SJCRH30 (cell line): ENCODE measurements at regions not wholly inside any gene's neighbourhood (a gene's known extent, or its start where the extent isn't known, plus 50 kb on each side); places are given as distances from the start of the nearest gene placed in this dataset.

ENCODE experiments used
- DNase-seq, 2 experiments: peaks; one replicate each; pipeline ENCODE4 v3.0.0-alpha.2; 2015 to 2020
- H3K27ac ChIP-seq: fragments of 250-450 bp; sonication (Bioruptor Pico); 2 replicates; pipeline ENCODE4 v1.5.1; 2020; ENCODE audit warnings: mild to moderate bottlenecking, moderate library complexity
- H3K27me3 ChIP-seq: fragments of 250-450 bp; sonication (Bioruptor Pico); 2 replicates; pipeline ENCODE4 v1.5.1; 2020; ENCODE audit warnings: mild to moderate bottlenecking, moderate library complexity
- H3K36me3 ChIP-seq: fragments of 250-450 bp; sonication (Bioruptor Pico); 2 replicates; pipeline ENCODE4 v1.5.1; 2020; ENCODE audit warnings: mild to moderate bottlenecking, moderate library complexity
- H3K4me1 ChIP-seq: fragments of 250-450 bp; sonication (Bioruptor Pico); 2 replicates; pipeline ENCODE4 v1.5.1; 2020; ENCODE audit warnings: mild to moderate bottlenecking, moderate library complexity
- H3K4me3 ChIP-seq: fragments of 250-450 bp; sonication (Bioruptor Pico); 2 replicates; pipeline ENCODE4 v1.5.1; 2020; ENCODE audit warnings: mild to moderate bottlenecking, moderate library complexity
- H3K9me3 ChIP-seq: fragments of 250-450 bp; sonication (Bioruptor Pico); replicated peaks from 2 replicates; pipeline ENCODE4 v1.5.1; 2020; ENCODE audit warnings: mild to moderate bottlenecking, moderate library complexity

DNA sequence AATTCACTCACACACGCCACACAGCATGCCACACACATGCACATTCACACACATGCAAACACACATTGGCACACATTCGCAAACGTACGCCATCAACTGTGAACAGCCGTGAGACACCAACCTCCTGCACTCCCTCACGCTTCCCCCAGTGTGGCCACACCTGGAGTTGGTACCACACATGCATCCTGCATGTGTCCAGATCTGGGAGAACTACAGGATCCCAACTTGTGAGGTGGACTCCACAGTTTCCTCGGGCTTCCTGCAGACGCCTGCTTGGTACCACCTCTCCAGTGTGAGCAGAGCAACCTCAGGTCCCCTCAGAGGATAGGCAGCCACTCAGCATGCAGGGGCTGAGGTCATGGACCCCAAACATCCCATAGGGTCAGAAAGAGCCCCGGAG, 239.0 kb downstream of the EIPR1 start:
- no peak for DNase-seq
- no peaks in the 10 kb centered on the region for H3K9me3 ChIP-seq
- H3K36me3 ChIP-seq = no peaks in the 10 kb centered on the region
- no peak overlapping the region for H3K27ac ChIP-seq
- no peaks in the 10 kb centered on the region for H3K4me1 ChIP-seq
- no peak overlapping the region for H3K4me3 ChIP-seq
- no peaks in the 10 kb centered on the region for H3K27me3 ChIP-seq

DNA sequence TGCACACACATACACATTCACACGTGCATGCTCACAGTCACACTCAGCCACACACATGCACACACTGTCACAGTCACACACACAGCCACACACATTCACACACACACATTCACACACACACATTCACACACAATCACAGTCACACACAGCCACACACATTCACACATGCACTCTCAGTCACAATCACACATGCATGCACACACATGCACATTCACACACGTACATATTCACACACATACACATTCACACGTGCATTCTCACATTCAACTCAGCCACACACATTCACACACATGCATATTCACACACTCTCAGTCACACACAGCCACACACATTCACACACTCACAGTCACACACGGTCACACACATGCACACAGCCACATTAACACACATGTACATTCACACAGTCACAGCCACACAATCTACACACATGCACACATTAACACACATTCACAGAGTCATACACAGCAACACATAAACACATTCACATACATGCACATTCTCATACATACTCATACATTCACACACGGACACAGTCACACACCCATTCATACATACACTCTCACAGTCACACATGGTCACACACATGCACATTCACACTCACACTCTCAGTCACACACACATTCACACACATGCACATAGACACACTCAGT, 239.8 kb downstream of the EIPR1 start:
- no peak for DNase-seq

DNA sequence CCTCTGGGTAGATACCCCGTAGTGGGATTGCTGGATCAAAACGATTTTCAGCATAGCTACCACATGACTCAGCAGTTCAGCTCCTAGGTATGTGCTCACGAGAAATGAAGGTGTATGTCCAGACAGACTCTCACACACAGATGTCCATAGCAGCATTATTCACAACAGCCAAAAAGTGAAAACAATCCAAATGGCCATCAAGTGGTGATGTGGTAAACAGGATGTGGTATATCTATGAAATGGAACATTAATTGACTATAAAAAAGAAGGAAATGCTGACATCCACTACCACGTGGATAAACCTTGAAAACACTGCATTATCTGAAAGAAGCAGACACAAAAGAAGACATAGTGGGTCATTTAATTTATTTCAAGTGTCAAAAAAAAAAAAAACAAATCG, 241.9 kb downstream of the EIPR1 start:
- Histone ChIP-seq H3K27ac (no peak overlapping the region), H3K27me3 (no peaks in the 10 kb centered on the region), H3K9me3 (no peaks in the 10 kb centered on the region), H3K36me3 (no peaks in the 10 kb centered on the region), H3K4me1 (peaks cover 18% of the 10 kb centered on the region), H3K4me3 (no peak overlapping the region)
- DNase-seq = no peak

More for the DNA sequence above, 239.8 kb downstream of the EIPR1 start:
- Histone ChIP-seq H3K4me1 (no peaks in the 10 kb centered on the region), H3K27me3 (no peaks in the 10 kb centered on the region), H3K36me3 (no peaks in the 10 kb centered on the region), H3K27ac (no peak overlapping the region), H3K4me3 (no peak overlapping the region), H3K9me3 (no peaks in the 10 kb centered on the region)

DNA sequence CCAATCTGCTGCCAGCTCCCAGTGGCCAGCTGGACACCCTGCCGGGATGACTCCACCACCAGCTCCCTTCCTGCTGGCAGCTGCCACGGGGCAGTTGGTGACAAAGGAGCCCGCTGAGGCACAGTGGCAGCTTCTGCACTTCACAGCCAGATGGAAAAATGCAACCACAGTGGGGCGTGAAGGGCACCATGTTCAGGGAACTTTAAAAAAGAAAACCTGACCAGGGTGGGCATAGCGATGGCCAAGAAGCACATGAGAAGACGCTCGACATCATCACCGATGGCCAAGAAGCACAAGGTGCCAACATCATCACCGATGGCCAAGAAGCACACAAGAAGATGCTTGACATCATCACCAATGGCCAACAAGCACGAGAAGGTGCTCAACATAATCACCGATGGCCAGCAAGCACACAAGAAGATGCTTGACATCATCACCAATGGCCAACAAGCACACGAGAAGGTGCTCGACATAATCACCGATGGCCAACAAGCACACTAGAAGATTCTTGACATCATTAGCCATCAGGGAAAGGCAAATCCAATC, 243.5 kb downstream of the EIPR1 start:
- H3K27ac ChIP-seq = no peak overlapping the region
- DNase-seq = no peak
- H3K4me1 ChIP-seq = peaks cover 31% of the 10 kb centered on the region
- no peaks in the 10 kb centered on the region for H3K27me3 ChIP-seq
- H3K36me3 ChIP-seq = no peaks in the 10 kb centered on the region
- no peak overlapping the region for H3K4me3 ChIP-seq
- H3K9me3 ChIP-seq = no peaks in the 10 kb centered on the region

DNA sequence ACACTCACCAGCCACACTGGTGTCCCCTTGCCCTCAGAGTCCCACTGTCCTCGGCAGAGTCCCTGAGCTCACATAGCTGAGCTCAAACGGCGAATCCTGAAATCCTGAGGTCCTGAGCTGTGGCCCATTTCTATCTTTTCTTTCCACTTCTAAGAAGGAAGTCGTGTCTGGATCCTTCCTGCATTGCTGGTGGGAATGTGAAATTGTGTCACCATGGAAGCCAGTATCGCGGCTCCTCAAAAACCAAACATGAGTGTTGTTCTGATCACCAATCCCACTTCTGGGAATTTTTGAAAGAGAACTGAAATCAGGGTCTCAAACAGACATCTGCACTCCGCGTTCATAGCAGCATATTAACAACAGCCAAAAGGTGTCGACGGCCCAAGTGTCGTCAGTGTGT, 244.7 kb downstream of the EIPR1 start:
- Histone ChIP-seq H3K4me1 (peaks cover 43% of the 10 kb centered on the region), H3K9me3 (no peaks in the 10 kb centered on the region), H3K27me3 (no peaks in the 10 kb centered on the region), H3K27ac (no peak overlapping the region), H3K4me3 (no peak overlapping the region), H3K36me3 (no peaks in the 10 kb centered on the region)
- no peak for DNase-seq

DNA sequence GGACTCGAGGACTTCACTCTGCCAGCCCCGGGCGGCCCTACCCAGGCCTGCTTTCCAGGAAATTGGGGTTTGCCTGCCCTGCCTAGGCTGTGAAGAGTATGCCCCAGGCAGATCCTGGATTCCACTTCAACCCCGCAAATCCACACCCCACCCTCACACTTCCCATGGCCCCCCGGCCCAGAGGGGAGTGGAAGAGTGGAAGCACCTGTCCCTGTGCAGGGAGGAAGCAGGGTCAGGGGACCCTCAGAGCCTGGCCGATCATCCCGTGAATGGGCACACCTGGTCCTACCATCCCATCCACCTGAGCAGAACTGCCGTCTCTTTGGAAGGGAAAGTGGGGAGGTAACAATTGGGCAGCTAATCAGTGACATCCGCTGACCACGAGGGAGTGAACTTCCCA, 245.2 kb downstream of the EIPR1 start:
- H3K9me3 ChIP-seq = no peaks in the 10 kb centered on the region
- H3K4me1 ChIP-seq = peaks cover 45% of the 10 kb centered on the region
- no peaks in the 10 kb centered on the region for H3K36me3 ChIP-seq
- no peak overlapping the region for H3K4me3 ChIP-seq
- no peaks in the 10 kb centered on the region for H3K27me3 ChIP-seq
- no peak for DNase-seq
- no peak overlapping the region for H3K27ac ChIP-seq

DNA sequence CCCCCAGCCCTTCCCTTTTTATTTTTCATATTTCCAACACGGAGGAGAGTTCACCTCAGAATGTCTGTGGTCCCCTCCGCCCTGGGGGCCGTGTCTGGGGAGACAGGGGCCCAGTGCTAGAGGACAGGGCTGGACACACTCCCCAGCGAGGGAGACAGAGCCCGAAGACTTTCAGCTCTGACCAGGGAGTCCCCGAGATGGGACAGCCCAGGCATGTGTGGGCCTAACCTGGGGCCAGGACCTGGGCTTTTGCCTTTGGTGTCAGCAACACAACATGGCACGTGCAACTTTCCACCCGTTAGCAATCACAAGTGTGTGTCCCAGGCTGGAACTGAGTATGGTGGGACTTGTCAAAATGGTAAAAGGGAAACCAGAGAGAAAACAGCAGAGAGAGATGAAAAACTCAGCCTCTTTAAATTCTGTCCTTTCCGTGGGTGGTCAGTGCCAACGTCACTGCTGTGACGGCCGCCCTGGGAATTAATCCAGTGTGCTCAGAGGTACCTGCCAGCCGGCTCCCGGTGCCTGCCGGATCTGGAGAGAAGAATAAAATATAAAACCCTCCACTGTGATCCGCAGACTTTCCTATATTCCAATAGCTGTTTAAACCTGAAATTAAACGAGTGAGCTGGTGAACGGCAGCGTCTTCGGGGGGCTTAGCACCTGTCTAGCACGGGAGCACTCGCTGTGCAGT, 245.8 kb downstream of the EIPR1 start:
- no peaks in the 10 kb centered on the region for H3K9me3 ChIP-seq
- no peaks in the 10 kb centered on the region for H3K36me3 ChIP-seq
- peak overlapping the region; percentile 29; the same call in 1 of the 2 replicates for H3K27ac ChIP-seq
- no peaks in the 10 kb centered on the region for H3K27me3 ChIP-seq
- peak in 1 of 2 experiments; percentile 49 for DNase-seq
- peak overlapping the region; percentile 41 for H3K4me3 ChIP-seq
- peaks cover 46% of the 10 kb centered on the region for H3K4me1 ChIP-seq

DNA sequence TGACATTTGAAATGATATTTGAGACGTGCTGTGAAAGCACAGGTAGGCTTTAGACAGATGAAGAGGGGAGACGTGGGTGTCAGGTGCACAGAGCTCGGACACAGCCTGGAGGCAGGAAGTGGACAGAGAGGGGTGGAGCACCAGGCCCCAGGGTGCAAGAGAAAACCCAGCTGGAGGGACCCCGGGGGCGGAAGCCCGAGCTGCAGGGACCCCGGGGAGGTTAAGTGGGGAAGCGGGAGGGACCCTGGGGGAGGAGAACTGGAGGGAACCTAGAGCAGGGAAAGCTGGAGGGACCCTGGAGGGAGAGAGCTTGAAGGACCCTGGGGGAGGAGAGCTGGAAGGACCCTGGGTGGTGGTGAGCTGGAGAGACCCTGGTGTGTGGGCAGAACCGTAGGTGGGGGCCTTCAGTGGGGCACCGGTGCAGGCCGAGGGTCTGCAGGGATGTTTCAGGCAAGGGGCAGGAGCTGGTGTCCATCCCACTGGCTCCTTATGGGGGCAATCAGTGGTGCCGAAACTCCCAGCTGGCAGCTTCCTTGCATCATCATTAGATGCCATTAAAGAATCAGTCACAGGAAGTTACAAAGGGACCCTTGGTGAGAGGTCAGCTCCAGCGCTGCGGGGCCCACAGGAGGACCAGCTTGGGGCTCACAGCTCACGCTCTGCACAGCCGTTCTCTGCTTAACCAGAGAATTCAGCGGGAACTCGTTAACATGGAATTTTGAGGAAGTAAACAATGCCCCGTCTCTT, 246.6 kb downstream of the EIPR1 start:
- Histone ChIP-seq H3K4me1 (peaks cover 54% of the 10 kb centered on the region), H3K36me3 (no peaks in the 10 kb centered on the region), H3K27ac (peak overlapping the region; percentile 29; the same call in 1 of the 2 replicates), H3K27me3 (no peaks in the 10 kb centered on the region), H3K9me3 (no peaks in the 10 kb centered on the region), H3K4me3 (peak overlapping the region; percentile 41)
- DNase-seq = peak; percentile 40 to 52

DNA sequence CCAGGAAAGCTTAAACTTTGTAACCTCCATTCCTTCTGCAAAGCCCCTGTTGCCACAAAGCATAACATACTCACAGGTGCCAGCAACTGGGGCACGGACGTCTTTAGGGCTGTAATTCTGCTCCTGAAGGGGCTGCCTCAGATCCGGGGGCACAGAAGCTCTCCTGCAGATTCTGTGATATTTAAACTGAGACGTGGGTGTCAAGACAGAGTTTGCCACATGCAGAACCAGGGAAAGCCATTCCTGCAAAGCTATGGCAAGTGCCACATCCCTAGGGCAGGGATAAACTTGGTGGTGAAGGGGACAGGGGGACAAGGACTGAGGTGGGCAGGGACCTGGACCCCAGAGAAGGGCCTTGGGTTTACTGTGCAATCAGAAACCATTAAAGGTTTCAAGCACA, 247.2 kb downstream of the EIPR1 start:
- H3K4me1 ChIP-seq = peaks cover 60% of the 10 kb centered on the region
- no peak overlapping the region for H3K4me3 ChIP-seq
- DNase-seq = no peak
- H3K27me3 ChIP-seq = no peaks in the 10 kb centered on the region
- H3K27ac ChIP-seq = no peak overlapping the region
- H3K9me3 ChIP-seq = no peaks in the 10 kb centered on the region
- no peaks in the 10 kb centered on the region for H3K36me3 ChIP-seq

DNA sequence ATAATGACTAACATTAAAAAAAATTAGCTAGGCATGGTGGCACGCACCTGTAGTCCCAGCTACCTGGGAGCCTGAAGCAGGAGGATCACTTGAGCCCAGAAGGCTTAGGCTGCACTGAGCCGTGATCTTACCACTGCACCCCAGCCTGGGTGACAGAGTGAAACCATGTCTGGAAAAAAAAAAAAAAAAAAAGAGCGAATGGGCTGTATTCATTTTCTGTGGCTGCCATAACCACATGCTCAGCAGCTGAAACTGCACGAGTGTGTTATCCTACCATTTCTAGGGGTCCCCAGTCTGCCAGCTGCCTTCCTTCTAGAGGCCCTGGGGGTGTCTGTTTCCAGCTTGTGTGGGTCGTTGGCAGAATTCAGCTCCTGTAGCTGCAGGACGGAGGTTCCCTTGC, 247.8 kb downstream of the EIPR1 start:
- H3K4me1 ChIP-seq = peaks cover 60% of the 10 kb centered on the region
- peak; percentile 77 to 87 for DNase-seq
- H3K4me3 ChIP-seq = no peak overlapping the region
- H3K27me3 ChIP-seq = no peaks in the 10 kb centered on the region
- no peaks in the 10 kb centered on the region for H3K9me3 ChIP-seq
- no peak overlapping the region for H3K27ac ChIP-seq
- H3K36me3 ChIP-seq = no peaks in the 10 kb centered on the region

DNA sequence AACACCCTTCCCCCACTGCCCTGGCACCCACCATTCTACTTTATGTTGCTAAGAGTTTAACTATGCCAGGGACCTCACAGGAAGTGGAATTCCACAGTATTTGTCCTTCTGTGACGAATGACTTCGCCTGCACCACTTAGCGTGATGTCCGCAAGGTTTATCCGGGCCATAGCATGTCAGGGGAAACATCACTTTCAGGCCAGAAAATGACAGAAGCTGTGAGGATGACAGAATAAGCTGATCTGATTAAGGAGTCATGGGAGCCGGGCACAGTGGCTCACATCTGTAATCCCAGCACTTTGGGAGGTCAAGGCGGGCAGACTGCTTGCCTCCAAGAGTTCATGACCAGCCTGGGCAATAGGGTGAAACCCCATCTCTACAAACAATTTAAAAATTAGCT, 248.8 kb downstream of the EIPR1 start:
- H3K4me3 ChIP-seq = no peak overlapping the region
- H3K4me1 ChIP-seq = peaks cover 60% of the 10 kb centered on the region
- no peaks in the 10 kb centered on the region for H3K9me3 ChIP-seq
- peak overlapping the region; percentile 92 for H3K27ac ChIP-seq
- no peaks in the 10 kb centered on the region for H3K27me3 ChIP-seq
- DNase-seq = peak in 1 of 2 experiments; percentile 27
- no peaks in the 10 kb centered on the region for H3K36me3 ChIP-seq

DNA sequence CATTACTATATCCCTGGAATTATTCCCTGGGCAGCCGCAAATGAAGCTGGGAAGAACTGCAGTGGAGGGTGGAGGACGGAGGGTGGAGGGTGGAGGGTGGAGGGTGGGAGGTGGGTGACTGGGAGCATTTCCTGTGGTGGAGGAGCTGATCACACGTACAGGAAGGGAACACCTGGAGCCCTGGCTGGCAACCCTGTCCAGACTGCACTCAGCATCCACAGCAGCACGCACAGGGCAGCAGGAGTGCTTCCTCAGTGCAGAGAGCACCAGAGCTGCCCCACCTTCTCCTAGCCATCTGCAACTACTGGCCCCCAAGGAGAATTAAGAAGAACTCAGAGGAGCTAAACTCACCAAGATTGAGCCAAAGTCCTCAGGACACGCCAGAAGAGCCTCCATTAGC, 249.9 kb downstream of the EIPR1 start:
- peak overlapping the region; percentile 92 for H3K27ac ChIP-seq
- peaks cover 60% of the 10 kb centered on the region for H3K4me1 ChIP-seq
- H3K9me3 ChIP-seq = no peaks in the 10 kb centered on the region
- peak overlapping the region; percentile 52 for H3K4me3 ChIP-seq
- peak; percentile 39 to 54 for DNase-seq
- no peaks in the 10 kb centered on the region for H3K36me3 ChIP-seq
- no peaks in the 10 kb centered on the region for H3K27me3 ChIP-seq

DNA sequence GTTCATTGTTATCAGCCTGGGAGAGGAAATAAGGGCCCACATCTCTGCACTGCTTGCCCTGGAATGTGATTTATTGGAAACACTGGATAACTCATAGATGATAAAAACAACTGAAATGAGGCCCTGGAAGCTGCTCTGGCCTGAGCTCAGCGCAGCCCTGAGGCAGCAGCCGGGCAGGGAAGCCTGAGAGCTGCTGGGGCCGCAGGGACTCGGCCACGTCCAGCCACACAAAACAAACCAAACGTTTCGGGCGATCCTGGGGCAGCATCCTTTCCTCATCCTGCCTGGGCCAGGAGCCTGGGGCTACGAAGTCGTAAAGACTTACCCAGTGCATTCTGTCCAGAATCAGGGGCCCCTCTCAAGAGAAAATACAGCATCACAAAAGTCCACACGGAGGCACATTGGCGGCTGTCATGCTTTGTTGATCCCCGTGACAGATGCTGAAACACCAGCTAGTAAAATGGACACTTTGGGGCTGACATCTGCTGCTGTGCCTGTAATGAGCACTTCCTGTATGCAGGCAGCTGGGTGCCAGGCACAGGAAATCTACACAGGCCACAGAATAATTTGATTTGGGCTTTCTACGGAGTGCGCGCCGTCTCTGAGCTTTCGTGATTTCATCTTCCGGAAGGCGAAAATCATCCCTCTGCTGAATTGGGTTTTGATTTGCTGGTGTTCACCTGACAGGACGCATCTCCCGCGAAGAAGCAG, 250.6 kb downstream of the EIPR1 start:
- peak; percentile 85 to 95 for DNase-seq
- peak overlapping the region; percentile 92 for H3K27ac ChIP-seq
- H3K27me3 ChIP-seq = no peaks in the 10 kb centered on the region
- no peaks in the 10 kb centered on the region for H3K9me3 ChIP-seq
- H3K4me1 ChIP-seq = peaks cover 55% of the 10 kb centered on the region
- H3K36me3 ChIP-seq = no peaks in the 10 kb centered on the region
- peak overlapping the region; percentile 52 for H3K4me3 ChIP-seq

DNA sequence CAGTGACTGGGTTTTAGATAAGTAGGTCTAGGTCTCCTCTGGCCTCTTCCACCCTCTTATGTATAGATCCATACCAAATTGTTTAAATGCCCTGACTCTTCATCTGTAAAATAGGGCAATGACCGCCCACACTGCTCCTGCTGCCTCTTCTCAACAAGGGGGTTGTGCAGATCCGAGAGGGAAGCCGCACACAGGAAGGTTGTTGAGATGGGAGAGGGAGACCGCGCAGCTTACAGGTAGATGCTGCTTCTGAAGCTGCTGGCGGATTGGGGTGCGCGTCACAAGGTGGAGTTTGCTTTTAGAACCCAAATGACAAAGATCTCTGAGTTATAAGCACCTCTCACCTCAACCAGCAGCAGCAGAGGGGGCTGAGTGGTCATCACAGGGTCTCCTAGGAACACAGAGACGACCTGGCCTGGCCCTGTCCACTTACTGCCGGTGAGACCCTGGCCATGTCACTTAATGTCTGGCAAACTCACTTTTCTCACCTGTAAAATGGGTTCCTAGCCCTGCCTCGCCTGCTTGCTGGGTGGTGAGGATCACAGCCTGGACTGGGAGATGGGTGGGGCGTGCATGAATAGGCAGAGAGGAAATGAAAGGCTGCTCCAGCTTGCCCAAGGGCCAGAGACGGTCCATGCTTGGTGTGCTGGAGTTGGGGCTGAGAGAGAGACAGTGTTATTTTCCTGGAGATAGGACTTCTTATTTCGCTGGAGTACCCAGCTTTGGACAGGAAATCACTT, 251.3 kb downstream of the EIPR1 start:
- Histone ChIP-seq H3K9me3 (no peaks in the 10 kb centered on the region), H3K4me1 (peaks cover 48% of the 10 kb centered on the region), H3K27ac (peak overlapping the region; percentile 92), H3K36me3 (no peaks in the 10 kb centered on the region), H3K27me3 (no peaks in the 10 kb centered on the region), H3K4me3 (peak overlapping the region; percentile 52)
- DNase-seq = peak in 1 of 2 experiments; percentile 41
